ENCODE measurements at regions not wholly inside any gene's neighbourhood (a gene's known extent, or its start where the extent isn't known, plus 50 kb on each side); places are given as distances from the start of the nearest gene placed in this dataset.

- DNase-seq (ENCODE audit: low spot score) = no peak
Observed at GRCh38 chr11:128085276-128085675, 502.1 kb downstream of the ETS1 start.

- no peak for DNase-seq (ENCODE audit: low spot score)
Observed at GRCh38 chr11:128082574-128082973, 504.8 kb downstream of the ETS1 start.

- DNase-seq (ENCODE audit: low spot score) = no peak
Observed at GRCh38 chr11:128069665-128070064, 517.7 kb downstream of the ETS1 start.

GRCh38 chr11:128067780-128068179 lies 519.6 kb downstream of the ETS1 start:
- no peak for DNase-seq (ENCODE audit: low spot score)

- DNase-seq (ENCODE audit: low spot score) = no peak
Observed at GRCh38 chr11:128066399-128066798, 521.0 kb downstream of the ETS1 start.

- no peak for DNase-seq (ENCODE audit: low spot score)
Observed at GRCh38 chr11:128061281-128061871, 526.0 kb downstream of the ETS1 start.

GRCh38 chr11:128058580-128059208 lies 528.7 kb downstream of the ETS1 start:
- no peak for DNase-seq (ENCODE audit: low spot score)

GRCh38 chr11:128057786-128058395 lies 529.5 kb downstream of the ETS1 start:
- DNase-seq (ENCODE audit: low spot score) = no peak

- DNase-seq (ENCODE audit: low spot score) = no peak
Observed at GRCh38 chr11:128055576-128056217, 531.7 kb downstream of the ETS1 start.

- no peak for DNase-seq (ENCODE audit: low spot score)
Observed at GRCh38 chr11:128053981-128054931, 533.1 kb downstream of the ETS1 start.

- DNase-seq (ENCODE audit: low spot score) = no peak
Observed at GRCh38 chr11:128052912-128053641, 534.3 kb downstream of the ETS1 start.

- DNase-seq (ENCODE audit: low spot score) = no peak
Observed at GRCh38 chr11:128048121-128048520, 539.2 kb downstream of the ETS1 start.

- no peak for DNase-seq (ENCODE audit: low spot score)
Observed at GRCh38 chr11:128047026-128047425, 540.3 kb downstream of the ETS1 start.

GRCh38 chr11:128046213-128046612 lies 541.1 kb downstream of the ETS1 start:
- no peak for DNase-seq (ENCODE audit: low spot score)

- no peak for DNase-seq (ENCODE audit: low spot score)
Observed at GRCh38 chr11:128045094-128045725, 542.1 kb downstream of the ETS1 start.

GRCh38 chr11:128042290-128042751 lies 545.0 kb downstream of the ETS1 start:
- DNase-seq (ENCODE audit: low spot score) = no peak

GRCh38 chr11:128040603-128041002 lies 546.8 kb downstream of the ETS1 start:
- no peak for DNase-seq (ENCODE audit: low spot score)

GRCh38 chr11:128039140-128040021 lies 548.0 kb downstream of the ETS1 start:
- no peak for DNase-seq (ENCODE audit: low spot score)

GRCh38 chr11:128036556-128037093 lies 550.7 kb downstream of the ETS1 start:
- DNase-seq (ENCODE audit: low spot score) = no peak

Measured in cerebellar cortex (tissue), 1 donor.